ENCODE measurements at regions not wholly inside any gene's neighbourhood (a gene's known extent, or its start where the extent isn't known, plus 50 kb on each side); places are given as distances from the start of the nearest gene placed in this dataset.

DNA sequence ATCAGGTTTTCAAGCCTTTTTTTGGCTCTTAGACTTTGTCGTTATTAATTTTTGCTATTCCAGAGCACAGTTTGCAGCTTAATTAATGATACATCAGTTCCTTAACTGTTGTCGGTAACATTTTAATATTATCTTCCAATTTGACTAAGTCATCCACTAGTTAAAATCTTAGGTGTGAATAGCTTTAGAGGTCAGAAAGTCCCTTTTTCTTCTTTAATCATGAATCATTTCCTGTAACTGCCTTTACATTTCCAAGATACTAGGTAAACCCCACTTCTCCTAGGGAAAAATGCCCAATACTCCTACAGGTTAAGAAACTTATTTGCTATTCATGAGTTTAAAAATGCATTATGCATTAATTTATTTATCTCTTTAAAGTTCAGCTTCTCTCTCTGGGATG, 260.9 kb upstream of the CFAP20DC start:
- TF ChIP-seq, protein P1, sequence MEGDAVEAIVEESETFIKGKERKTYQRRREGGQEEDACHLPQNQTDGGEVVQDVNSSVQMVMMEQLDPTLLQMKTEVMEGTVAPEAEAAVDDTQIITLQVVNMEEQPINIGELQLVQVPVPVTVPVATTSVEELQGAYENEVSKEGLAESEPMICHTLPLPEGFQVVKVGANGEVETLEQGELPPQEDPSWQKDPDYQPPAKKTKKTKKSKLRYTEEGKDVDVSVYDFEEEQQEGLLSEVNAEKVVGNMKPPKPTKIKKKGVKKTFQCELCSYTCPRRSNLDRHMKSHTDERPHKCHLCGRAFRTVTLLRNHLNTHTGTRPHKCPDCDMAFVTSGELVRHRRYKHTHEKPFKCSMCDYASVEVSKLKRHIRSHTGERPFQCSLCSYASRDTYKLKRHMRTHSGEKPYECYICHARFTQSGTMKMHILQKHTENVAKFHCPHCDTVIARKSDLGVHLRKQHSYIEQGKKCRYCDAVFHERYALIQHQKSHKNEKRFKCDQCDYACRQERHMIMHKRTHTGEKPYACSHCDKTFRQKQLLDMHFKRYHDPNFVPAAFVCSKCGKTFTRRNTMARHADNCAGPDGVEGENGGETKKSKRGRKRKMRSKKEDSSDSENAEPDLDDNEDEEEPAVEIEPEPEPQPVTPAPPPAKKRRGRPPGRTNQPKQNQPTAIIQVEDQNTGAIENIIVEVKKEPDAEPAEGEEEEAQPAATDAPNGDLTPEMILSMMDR (IDR thresholded peaks at IDR 0.05 in 4 of 5, conservative IDR thresholded peaks at IDR 0.05 in 1 of 5), result no peak
- no peak for TF ChIP-seq POLR2A (IDR thresholded peaks at IDR 0.05)

Measured in gastrocnemius medialis (tissue), 4 donors.